ENCODE measurements at regions not wholly inside any gene's neighbourhood (a gene's known extent, or its start where the extent isn't known, plus 50 kb on each side); places are given as distances from the start of the nearest gene placed in this dataset.

- TF ChIP-seq KDM5A (IDR thresholded peaks at IDR 0.05) (no peak), CTCF (IDR thresholded peaks at IDR 0.05) (no peak), RNF2 (IDR thresholded peaks at IDR 0.05; ENCODE audit: borderline replicate concordance, low read depth) (no peak), BCL3 (IDR thresholded peaks at IDR 0.05) (no peak), E2F6 (IDR thresholded peaks at IDR 0.05; ENCODE audit: borderline replicate concordance, low read depth) (no peak), PHF8 (IDR thresholded peaks at IDR 0.05; ENCODE audit: borderline replicate concordance, low read depth) (no peak), POLR2AphosphoS2 (conservative IDR thresholded peaks at IDR 0.05; ENCODE audit: low read length) (no peak), EHMT2 (IDR thresholded peaks at IDR 0.05; ENCODE audit: low read depth) (no peak), MAZ (IDR thresholded peaks at IDR 0.05; ENCODE audit: borderline replicate concordance, low read depth, low read length) (no peak), MYC (IDR thresholded peaks at IDR 0.05; ENCODE audit: borderline replicate concordance, low read length) (no peak)
Measured at GRCh38 chr4:166318810-166319525, 445.9 kb downstream of the TLL1 start.
